Astrocyte (in vitro differentiated cells and primary cell): ENCODE measurements at regions not wholly inside any gene's neighbourhood (a gene's known extent, or its start where the extent isn't known, plus 50 kb on each side); places are given as distances from the start of the nearest gene placed in this dataset.
"Not testable (repeated sequence)": the region's sequence is repeated elsewhere in the genome, so short reads cannot be mapped to it uniquely, and the experiment has no call there.

Experiments used
- DNase-seq: peaks from one replicate; pipeline ENCODE4 v3.0.0-alpha.2; 2010; ENCODE audit warnings: low read depth
- FAIRE-seq: peaks from 2 replicates; lab custom pipeline; 2011; peaks lifted over from hg19 to GRCh38; lab: Jason Lieb, UNC
- H2AFZ ChIP-seq: 2 replicates; pipeline ENCODE4 v1.6.0; 2012; ENCODE audit warnings: low read depth, low read length, inconsistent platforms
- H3K27ac ChIP-seq: 2 replicates; pipeline ENCODE4 v1.5.1; 2011; ENCODE audit warnings: low read depth, low read length, inconsistent platforms
- H3K27me3 ChIP-seq: 2 replicates; pipeline ENCODE4 v1.6.0; 2011; ENCODE audit warnings: low read length, inconsistent platforms; ENCODE audit not compliant: insufficient read depth
- H3K36me3 ChIP-seq: 2 replicates; pipeline ENCODE4 v1.5.1; 2011; ENCODE audit warnings: low read length, inconsistent platforms; ENCODE audit not compliant: insufficient read depth
- H3K4me1 ChIP-seq: 2 replicates; pipeline ENCODE4 v1.5.1; 2011; ENCODE audit warnings: low read length, inconsistent platforms; ENCODE audit not compliant: insufficient read depth
- H3K4me2 ChIP-seq: 2 replicates; pipeline ENCODE4 v1.6.0; 2012; ENCODE audit warnings: low read length, inconsistent platforms
- H3K4me3 ChIP-seq: 2 replicates; pipeline ENCODE4 v1.5.1; 2011; ENCODE audit warnings: low read depth, mild to moderate bottlenecking, low read length, inconsistent platforms; ENCODE audit not compliant: insufficient read depth
- H3K79me2 ChIP-seq: 2 replicates; pipeline ENCODE4 v1.6.0; 2012; ENCODE audit warnings: mild to moderate bottlenecking, low read length, inconsistent platforms; ENCODE audit not compliant: insufficient read depth
- H3K9ac ChIP-seq: 2 replicates; pipeline ENCODE4 v1.6.0; 2012; ENCODE audit warnings: mild to moderate bottlenecking, low read length, inconsistent platforms
- H3K9me3 ChIP-seq: 2 replicates; pipeline ENCODE4 v1.5.1; 2012; ENCODE audit warnings: low read depth, mild to moderate bottlenecking, low read length, inconsistent platforms; ENCODE audit not compliant: insufficient read depth
- H4K20me1 ChIP-seq: 2 replicates; pipeline ENCODE4 v1.6.0; 2012; ENCODE audit warnings: low read length, inconsistent platforms; ENCODE audit not compliant: insufficient read depth
- H3K27ac Mint-ChIP-seq: one replicate; pipeline ENCODE4 v1.8.0; 2021; ENCODE audit warnings: mild to moderate bottlenecking, mixed read lengths; ENCODE audit not compliant: unreplicated experiment
- H3K27me3 Mint-ChIP-seq: one replicate; pipeline ENCODE4 v1.8.0; 2021; ENCODE audit warnings: low read depth, mixed read lengths; ENCODE audit not compliant: unreplicated experiment
- H3K36me3 Mint-ChIP-seq: one replicate; pipeline ENCODE4 v1.8.0; 2021; ENCODE audit warnings: low read depth, mixed read lengths; ENCODE audit not compliant: unreplicated experiment
- H3K4me1 Mint-ChIP-seq: one replicate; pipeline ENCODE4 v1.8.0; 2021; ENCODE audit warnings: low read depth, mixed read lengths; ENCODE audit not compliant: unreplicated experiment
- H3K4me3 Mint-ChIP-seq: one replicate; pipeline ENCODE4 v1.8.0; 2021; ENCODE audit warnings: mild to moderate bottlenecking, moderate library complexity, mixed read lengths; ENCODE audit not compliant: unreplicated experiment
- H3K9me3 Mint-ChIP-seq: one replicate; pipeline ENCODE4 v1.8.0; 2021; ENCODE audit warnings: mild to moderate bottlenecking, mixed read lengths; ENCODE audit not compliant: unreplicated experiment
- CTCF ChIP-seq: IDR thresholded peaks from 2 replicates; pipeline ENCODE4 v1.5.1; 2011; ENCODE audit warnings: low read depth, mild to moderate bottlenecking, inconsistent platforms, low read length, moderate library complexity; ENCODE audit not compliant: insufficient read depth
- EZH2 ChIP-seq: IDR thresholded peaks from 2 replicates; pipeline ENCODE4 v1.6.1; 2012; ENCODE audit warnings: mild to moderate bottlenecking, low read length, inconsistent platforms; ENCODE audit not compliant: insufficient read depth

- H3K27ac Mint-ChIP-seq, result peak overlapping the region; percentile 7
Measured at GRCh38 chr2:88802026-88802425, 110.6 kb downstream of the RPIA start.

GRCh38 chr2:88807237-88807962 is 115.9 kb downstream of the RPIA start:
- no peaks in the 10 kb centered on the region for H3K4me1 ChIP-seq
- H3K27ac ChIP-seq, result no peak overlapping the region
- H3K4me1 Mint-ChIP-seq, result no peaks in the 10 kb centered on the region
- H3K79me2 ChIP-seq, result no peaks in the 10 kb centered on the region
- H3K9me3 ChIP-seq, result no peaks in the 10 kb centered on the region
- TF ChIP-seq CTCF (no peak), EZH2 (no peak)
- H2AFZ ChIP-seq, result no peak overlapping the region
- H3K9me3 Mint-ChIP-seq, result peaks cover 5% of the 10 kb centered on the region
- H3K4me3 Mint-ChIP-seq, result no peak overlapping the region
- H3K36me3 Mint-ChIP-seq, result no peaks in the 10 kb centered on the region
- H3K36me3 ChIP-seq, result no peaks in the 10 kb centered on the region
- no peak overlapping the region for H3K4me2 ChIP-seq
- H3K27me3 ChIP-seq, result no peaks in the 10 kb centered on the region
- no peak overlapping the region for H3K9ac ChIP-seq
- peaks cover 26% of the 10 kb centered on the region for H3K27me3 Mint-ChIP-seq
- H3K27ac Mint-ChIP-seq, result no peak overlapping the region
- no peak overlapping the region for H3K4me3 ChIP-seq
- no peak for FAIRE-seq
- no peaks in the 10 kb centered on the region for H4K20me1 ChIP-seq
- no peak for DNase-seq

More at GRCh38 chr2:88802026-88802425, 110.6 kb downstream of the RPIA start:
- not testable (repeated sequence) for H3K36me3 ChIP-seq, H3K4me3 ChIP-seq, H4K20me1 ChIP-seq, H3K79me2 ChIP-seq, H3K4me3 Mint-ChIP-seq, H2AFZ ChIP-seq, H3K4me1 ChIP-seq, H3K9ac ChIP-seq, H3K9me3 ChIP-seq, H3K27ac ChIP-seq, H3K36me3 Mint-ChIP-seq, H3K27me3 Mint-ChIP-seq, H3K9me3 Mint-ChIP-seq, H3K4me1 Mint-ChIP-seq, H3K4me2 ChIP-seq, DNase-seq, FAIRE-seq, H3K27me3 ChIP-seq

- Histone ChIP-seq H3K27me3 (no peaks in the 10 kb centered on the region), H3K36me3 (no peaks in the 10 kb centered on the region), H3K4me3 (no peak overlapping the region), H3K79me2 (no peaks in the 10 kb centered on the region), H3K4me1 (no peaks in the 10 kb centered on the region), H3K9me3 (no peaks in the 10 kb centered on the region), H3K9ac (no peak overlapping the region), H3K4me2 (no peak overlapping the region), H4K20me1 (no peaks in the 10 kb centered on the region), H2AFZ (no peak overlapping the region), H3K27ac (no peak overlapping the region)
- no peak for DNase-seq
- no peak for FAIRE-seq
- Mint-ChIP-seq H3K4me3 (no peak overlapping the region), H3K4me1 (no peaks in the 10 kb centered on the region), H3K36me3 (no peaks in the 10 kb centered on the region), H3K27me3 (peaks cover 30% of the 10 kb centered on the region), H3K9me3 (peaks cover 5% of the 10 kb centered on the region), H3K27ac (no peak overlapping the region)
- TF ChIP-seq EZH2 (no peak), CTCF (no peak)
Measured at GRCh38 chr2:88808083-88808482, 116.6 kb downstream of the RPIA start.
